IMR-90 (cell line): ENCODE measurements at regions not wholly inside any gene's neighbourhood (a gene's known extent, or its start where the extent isn't known, plus 50 kb on each side); places are given as distances from the start of the nearest gene placed in this dataset.

Source experiments
- ATAC-seq: fragments of 200-7000 bp; cut with Tn5 transposase; 2 replicates; pipeline ENCODE4 v1.9.1; 2020; ENCODE audit warnings: low read depth, mild to moderate bottlenecking, moderate library complexity
- BruUV-seq: library from RNA; stranded (reverse); fragments of 400-500 nt; replicated peaks from 2 replicates; lab custom pipeline; 2021; lab: Mats Ljungman, UMichigan
- CTCF ChIA-PET: fragments of 300-600 bp; formaldehyde crosslinking; extraction: SDS; loops from one replicate; lab custom pipeline; 2021; ENCODE audit warnings: antibody characterized with exemption; lab: Yijun Ruan, JAX
- POLR2A ChIA-PET: fragments of 300-600 bp; sonication (Branson Sonifier 250); formaldehyde crosslinking; loops from one replicate; lab custom pipeline; 2022; ENCODE audit warnings: antibody characterized with exemption; ENCODE audit not compliant: unreplicated experiment; lab: Charles Lee
- DNase-seq: peaks from one replicate; pipeline ENCODE4 v3.0.0; 2013
- H2AFZ ChIP-seq: replicated peaks from 2 replicates; pipeline ENCODE3; 2013; ENCODE audit warnings: low read length, mild to moderate bottlenecking; ENCODE audit not compliant: poor library complexity
- H2AK5ac ChIP-seq: 2 replicates; pipeline ENCODE4 v1.6.1; 2013; ENCODE audit warnings: low read depth, low read length, inconsistent platforms
- H2AK9ac ChIP-seq: replicated peaks from 2 replicates; pipeline ENCODE3; 2013; ENCODE audit warnings: mild to moderate bottlenecking, low read depth, low read length, moderate library complexity; ENCODE audit not compliant: poor library complexity
- H2BK120ac ChIP-seq: 2 replicates; pipeline ENCODE4 v1.6.1; 2013; ENCODE audit warnings: low read depth, low read length, inconsistent platforms
- H2BK15ac ChIP-seq: 3 replicates; pipeline ENCODE4 v1.6.1; 2013; ENCODE audit warnings: low read depth, low read length, inconsistent platforms
- H2BK20ac ChIP-seq: 2 replicates; pipeline ENCODE4 v1.6.1; 2013; ENCODE audit warnings: low read depth, mild to moderate bottlenecking, inconsistent platforms, low read length, moderate library complexity
- H2BK5ac ChIP-seq: 2 replicates; pipeline ENCODE4 v1.6.1; 2013; ENCODE audit warnings: mild to moderate bottlenecking, low read depth, low read length, inconsistent platforms; ENCODE audit not compliant: poor library complexity, severe bottlenecking
- H3K14ac ChIP-seq: replicated peaks from 2 replicates; pipeline ENCODE4 v1.6.1; 2013; ENCODE audit warnings: low read depth, low read length, inconsistent platforms
- H3K18ac ChIP-seq: 2 replicates; pipeline ENCODE4 v1.6.1; 2013; ENCODE audit warnings: low read depth, low read length, control low read depth
- H3K23ac ChIP-seq: 2 replicates; pipeline ENCODE4 v1.6.1; 2013; ENCODE audit warnings: low read depth, low read length, inconsistent platforms
- H3K27ac ChIP-seq: 2 replicates; pipeline ENCODE4 v1.5.1; 2013; ENCODE audit warnings: mild to moderate bottlenecking, control low read depth, low read length; ENCODE audit not compliant: insufficient read depth
- H3K27me3 ChIP-seq: 2 replicates; pipeline ENCODE4 v1.6.1; 2013; ENCODE audit warnings: low read length; ENCODE audit not compliant: control insufficient read depth, insufficient read depth
- H3K36me3 ChIP-seq: 2 replicates; pipeline ENCODE4 v1.6.1; 2013; ENCODE audit warnings: low read length, mixed read lengths; ENCODE audit not compliant: control insufficient read depth, insufficient read depth
- H3K4ac ChIP-seq: 2 replicates; pipeline ENCODE4 v1.6.1; 2013; ENCODE audit warnings: low read depth, low read length, inconsistent platforms
- H3K4me1 ChIP-seq: 2 replicates; pipeline ENCODE4 v1.6.1; 2013; ENCODE audit warnings: low read length, mixed read lengths; ENCODE audit not compliant: control insufficient read depth, insufficient read depth
- H3K4me2 ChIP-seq: 2 replicates; pipeline ENCODE4 v1.6.1; 2013; ENCODE audit warnings: low read depth, mild to moderate bottlenecking, control low read depth, low read length, moderate library complexity
- H3K4me3 ChIP-seq: 2 replicates; pipeline ENCODE4 v1.5.1; 2013; ENCODE audit warnings: low read depth, mild to moderate bottlenecking, control low read depth, low read length, moderate library complexity; ENCODE audit not compliant: insufficient read depth
- H3K56ac ChIP-seq: 2 replicates; pipeline ENCODE4 v1.6.1; 2013; ENCODE audit warnings: low read length, inconsistent platforms; ENCODE audit not compliant: insufficient read depth; ENCODE audit errors: extremely low read depth
- H3K79me1 ChIP-seq, 2 experiments: 2 replicates each; pipeline ENCODE4 v1.6.1; 2013; ENCODE audit warnings: low read length in 2 of 2, inconsistent platforms in 1 of 2, low read depth in 1 of 2
- H3K9ac ChIP-seq: 2 replicates; pipeline ENCODE4 v1.6.1; 2013; ENCODE audit warnings: low read depth, low read length, control low read depth
- H3K9me1 ChIP-seq: 2 replicates; pipeline ENCODE4 v1.6.1; 2013; ENCODE audit warnings: low read length, inconsistent platforms; ENCODE audit not compliant: insufficient read depth
- H3K9me3 ChIP-seq: 2 replicates; pipeline ENCODE4 v1.6.1; 2013; ENCODE audit warnings: low read length; ENCODE audit not compliant: control insufficient read depth, insufficient read depth
- H4K20me1 ChIP-seq: 2 replicates; pipeline ENCODE4 v1.6.1; 2013; ENCODE audit warnings: low read length, inconsistent platforms; ENCODE audit not compliant: insufficient read depth
- H4K5ac ChIP-seq: 2 replicates; pipeline ENCODE4 v1.6.1; 2013; ENCODE audit warnings: mild to moderate bottlenecking, low read depth, low read length, control low read depth
- H4K8ac ChIP-seq, 2 experiments: 2 replicates each; pipeline ENCODE4 v1.6.1; 2013; ENCODE audit warnings: low read depth in 2 of 2, low read length in 2 of 2, control low read depth in 1 of 2, inconsistent platforms in 1 of 2
- H4K91ac ChIP-seq: 2 replicates; pipeline ENCODE4 v1.6.1; 2013; ENCODE audit warnings: low read depth, low read length, inconsistent platforms; ENCODE audit not compliant: insufficient read depth
- CHD1 ChIP-seq: IDR thresholded peaks from 2 replicates; pipeline ENCODE4 v1.6.1; 2012; ENCODE audit warnings: low read depth, low read length, improper control_type of control experiment
- ELK1 ChIP-seq: fragments of 150-350 bp; IDR thresholded peaks from 2 replicates; pipeline ENCODE4 v1.6.1; 2016; ENCODE audit warnings: low read depth, mild to moderate bottlenecking, low read length, moderate library complexity, borderline replicate concordance
- FOS ChIP-seq: fragments of 150-350 bp; IDR thresholded peaks from 2 replicates; pipeline ENCODE4 v1.6.1; 2016; ENCODE audit warnings: low read depth, low read length
- MAFK ChIP-seq: IDR thresholded peaks from 2 replicates; pipeline ENCODE4 v1.6.1; 2012; ENCODE audit warnings: low read depth, low read length, improper control_type of control experiment
- MAZ ChIP-seq: IDR thresholded peaks from 2 replicates; pipeline ENCODE4 v1.6.1; 2012; ENCODE audit warnings: low read depth, mild to moderate bottlenecking, low read length, improper control_type of control experiment, moderate library complexity, borderline replicate concordance
- MXI1 ChIP-seq: IDR thresholded peaks from 2 replicates; pipeline ENCODE4 v1.6.1; 2012; ENCODE audit warnings: low read depth, mild to moderate bottlenecking, low read length, moderate library complexity, borderline replicate concordance
- NFE2L2 ChIP-seq: fragments of 150-350 bp; IDR thresholded peaks from 2 replicates; pipeline ENCODE4 v1.6.1; 2016; ENCODE audit warnings: low read depth, mild to moderate bottlenecking, low read length
- RAD21 ChIP-seq: IDR thresholded peaks from 2 replicates; pipeline ENCODE4 v1.6.1; 2012; ENCODE audit warnings: low read length, improper control_type of control experiment
- RFX5 ChIP-seq: IDR thresholded peaks from 2 replicates; pipeline ENCODE4 v1.8.0; 2012; ENCODE audit warnings: low read depth, mild to moderate bottlenecking, low read length, moderate library complexity
- WGBS, 2 experiments: methylation state at CpG; one replicate each; pipeline versions ENCODE4 v1.1.5 to v1.1.7; 2013; ENCODE audit warnings: missing lambda C conversion rate in 2 of 2; ENCODE audit not compliant: insufficient read length in 1 of 2; ENCODE audit errors: extremely low coverage in 2 of 2; 5-methylcytosine and 5-hydroxymethylcytosine counted together
- dilution Hi-C: fragments of 300-500 bp; cut with HindIII; formaldehyde crosslinking; loops from one replicate; pipeline ENCODE4 v1.14.3; 2018; ENCODE audit warnings: low sequenced_read_pairs; ENCODE audit not compliant: unreplicated experiment
- in situ Hi-C: fragments of 300-500 bp; cut with MboI; formaldehyde crosslinking; loops from 3 replicates; pipeline ENCODE4 v1.14.3; 2019; ENCODE audit warnings: low sequenced_read_pairs, inconsistent platforms, mixed read lengths
- intact Hi-C: fragments of 100-400 bp; cut with micrococcal nuclease; formaldehyde crosslinking; loops from 2 replicates; pipeline ENCODE4 v1.10.0; 2022
- TF ChIP-seq, protein P1 (sequence below): conservative IDR thresholded peaks from 2 replicates; pipeline ENCODE4 v1.5.1; 2012; ENCODE audit warnings: mild to moderate bottlenecking, low read depth, low read length, improper control_type of control experiment
- TF ChIP-seq, protein P2 (sequence below): fragments of 150-350 bp; IDR thresholded peaks from 2 replicates; pipeline ENCODE4 v1.6.1; 2017; ENCODE audit warnings: mild to moderate bottlenecking, antibody characterized with exemption, low read length, low read depth

GRCh38 chr5:123876276-123876790 lies 364.4 kb downstream of the CSNK1G3 start:
- H2BK15ac ChIP-seq: no peak overlapping the region

More at GRCh38 chr5:123876276-123876790, 364.4 kb downstream of the CSNK1G3 start:
- no peak overlapping the region for H4K5ac ChIP-seq
- H3K79me1 ChIP-seq: no peaks in the 10 kb centered on the region
- no peak overlapping the region for H2BK120ac ChIP-seq
- H3K36me3 ChIP-seq: no peaks in the 10 kb centered on the region
- no peaks in the 10 kb centered on the region for H3K9me1 ChIP-seq
- H2BK20ac ChIP-seq: no peak overlapping the region
- H3K14ac ChIP-seq: no peak overlapping the region
- no peak overlapping the region for H3K4me3 ChIP-seq
- H2AFZ ChIP-seq: no peak overlapping the region
- no peak for ATAC-seq
- H3K27me3 ChIP-seq: no peaks in the 10 kb centered on the region
- H3K9me3 ChIP-seq: no peaks in the 10 kb centered on the region
- CTCF ChIA-PET: no interaction called here
- 38% methylated on average over 1 of the region's 4 CpGs; no CpG with 5 or more reads in 1 of the 2 experiments for WGBS, 2 experiments
- H2BK5ac ChIP-seq: no peak overlapping the region
- H3K9ac ChIP-seq: no peak overlapping the region
- in situ Hi-C loops: no loop called here
- H2AK5ac ChIP-seq: no peak overlapping the region
- H4K8ac ChIP-seq: no peak overlapping the region
- BruUV-seq: no TSS peak
- intact Hi-C loops: no loop called here
- H3K4ac ChIP-seq: no peak overlapping the region
- no peak overlapping the region for H3K27ac ChIP-seq
- H3K56ac ChIP-seq: no peak overlapping the region
- no peak for TF ChIP-seq ELK1
- no peak for TF ChIP-seq NFE2L2
- no peak for TF ChIP-seq RFX5
- TF ChIP-seq, protein P1, sequence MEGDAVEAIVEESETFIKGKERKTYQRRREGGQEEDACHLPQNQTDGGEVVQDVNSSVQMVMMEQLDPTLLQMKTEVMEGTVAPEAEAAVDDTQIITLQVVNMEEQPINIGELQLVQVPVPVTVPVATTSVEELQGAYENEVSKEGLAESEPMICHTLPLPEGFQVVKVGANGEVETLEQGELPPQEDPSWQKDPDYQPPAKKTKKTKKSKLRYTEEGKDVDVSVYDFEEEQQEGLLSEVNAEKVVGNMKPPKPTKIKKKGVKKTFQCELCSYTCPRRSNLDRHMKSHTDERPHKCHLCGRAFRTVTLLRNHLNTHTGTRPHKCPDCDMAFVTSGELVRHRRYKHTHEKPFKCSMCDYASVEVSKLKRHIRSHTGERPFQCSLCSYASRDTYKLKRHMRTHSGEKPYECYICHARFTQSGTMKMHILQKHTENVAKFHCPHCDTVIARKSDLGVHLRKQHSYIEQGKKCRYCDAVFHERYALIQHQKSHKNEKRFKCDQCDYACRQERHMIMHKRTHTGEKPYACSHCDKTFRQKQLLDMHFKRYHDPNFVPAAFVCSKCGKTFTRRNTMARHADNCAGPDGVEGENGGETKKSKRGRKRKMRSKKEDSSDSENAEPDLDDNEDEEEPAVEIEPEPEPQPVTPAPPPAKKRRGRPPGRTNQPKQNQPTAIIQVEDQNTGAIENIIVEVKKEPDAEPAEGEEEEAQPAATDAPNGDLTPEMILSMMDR: no peak
- TF ChIP-seq, protein P2, sequence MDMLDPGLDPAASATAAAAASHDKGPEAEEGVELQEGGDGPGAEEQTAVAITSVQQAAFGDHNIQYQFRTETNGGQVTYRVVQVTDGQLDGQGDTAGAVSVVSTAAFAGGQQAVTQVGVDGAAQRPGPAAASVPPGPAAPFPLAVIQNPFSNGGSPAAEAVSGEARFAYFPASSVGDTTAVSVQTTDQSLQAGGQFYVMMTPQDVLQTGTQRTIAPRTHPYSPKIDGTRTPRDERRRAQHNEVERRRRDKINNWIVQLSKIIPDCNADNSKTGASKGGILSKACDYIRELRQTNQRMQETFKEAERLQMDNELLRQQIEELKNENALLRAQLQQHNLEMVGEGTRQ: no peak
- TF ChIP-seq FOS: no peak
- no peak for TF ChIP-seq MAFK
- no peak for TF ChIP-seq MXI1
- no peak for TF ChIP-seq CHD1
- TF ChIP-seq MAZ: no peak
- TF ChIP-seq RAD21: no peak
- H3K4me1 ChIP-seq: no peaks in the 10 kb centered on the region; the same call in 1 of the 2 replicates
- dilution Hi-C loops: no loop called here
- no peak overlapping the region for H3K4me2 ChIP-seq
- no peak for DNase-seq
- no peak overlapping the region for H4K91ac ChIP-seq
- H3K23ac ChIP-seq: no peak overlapping the region
- no peaks in the 10 kb centered on the region for H4K20me1 ChIP-seq
- H3K18ac ChIP-seq: no peak overlapping the region
- no peak overlapping the region for H2AK9ac ChIP-seq
- POLR2A ChIA-PET: interaction anchor here (0.5 kb wide), 1 partner anchor 14 kb away, joined by 4 read pairs; no protein-coding TSS in a partner anchor
